SU-DHL-6 (cell line): ENCODE measurements at regions not wholly inside any gene's neighbourhood (a gene's known extent, or its start where the extent isn't known, plus 50 kb on each side); places are given as distances from the start of the nearest gene placed in this dataset.

Experiments
- CTCF ChIP-seq: fragments of 200-600 bp; sonication (generic); IDR thresholded peaks from one replicate; pipeline ENCODE4 v1.5.1; 2017; ENCODE audit warnings: antibody characterized with exemption, mild to moderate bottlenecking, low read length, moderate library complexity; ENCODE audit not compliant: insufficient read depth, poor library complexity, severe bottlenecking
- EZH2phosphoT487 ChIP-seq: fragments of 200-600 bp; sonication (generic), shearing (Covaris generic); conservative IDR thresholded peaks from 2 replicates; pipeline ENCODE4 v1.6.1; 2018; ENCODE audit warnings: mild to moderate bottlenecking, antibody characterized with exemption, low read length, moderate library complexity, mixed read lengths

DNA sequence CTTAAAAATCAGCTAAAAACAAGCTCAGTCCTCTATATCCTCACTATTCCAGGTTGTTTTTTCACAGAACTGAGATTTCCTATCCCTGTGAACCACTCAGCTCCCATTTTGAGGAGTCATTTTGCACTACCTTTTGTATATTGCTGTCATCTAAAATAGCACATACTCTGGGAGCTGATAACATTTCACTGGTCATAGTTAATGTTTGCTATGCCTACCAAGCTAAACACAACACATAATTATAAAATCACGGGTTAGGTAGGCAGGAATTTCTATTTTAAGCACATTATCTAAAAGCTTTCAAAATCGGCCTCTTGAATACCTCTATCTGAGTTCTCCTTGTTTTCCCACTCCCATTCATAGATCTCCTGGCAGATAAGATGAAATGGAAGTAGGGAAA is 882.0 kb upstream of the INTU start:
- TF ChIP-seq CTCF: no peak
- no peak for TF ChIP-seq EZH2phosphoT487
